ENCODE measurements at regions not wholly inside any gene's neighbourhood (a gene's known extent, or its start where the extent isn't known, plus 50 kb on each side); places are given as distances from the start of the nearest gene placed in this dataset.

DNA sequence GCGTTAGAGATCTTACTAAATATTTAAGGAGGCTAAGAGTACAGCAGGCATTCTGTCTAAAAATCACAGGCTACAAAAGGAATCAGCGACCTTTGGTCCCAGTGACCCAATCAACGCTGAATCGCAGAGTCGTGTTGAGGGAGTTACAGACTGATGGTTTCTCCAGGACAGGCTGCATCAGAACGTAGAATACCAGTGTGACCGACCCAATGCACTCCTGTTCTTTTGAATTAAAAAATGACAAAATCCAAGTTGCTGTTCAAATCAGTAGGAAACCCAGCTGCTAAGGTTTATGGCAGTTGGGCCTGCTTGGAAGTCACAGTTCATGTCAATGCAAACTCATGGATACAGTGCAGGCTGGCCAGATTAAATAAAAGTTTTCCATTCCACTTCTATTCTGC, 155.8 kb upstream of the AFDN start:
- no peak for TF ChIP-seq POLR2A (IDR thresholded peaks at IDR 0.05)
- TF ChIP-seq, protein P1, sequence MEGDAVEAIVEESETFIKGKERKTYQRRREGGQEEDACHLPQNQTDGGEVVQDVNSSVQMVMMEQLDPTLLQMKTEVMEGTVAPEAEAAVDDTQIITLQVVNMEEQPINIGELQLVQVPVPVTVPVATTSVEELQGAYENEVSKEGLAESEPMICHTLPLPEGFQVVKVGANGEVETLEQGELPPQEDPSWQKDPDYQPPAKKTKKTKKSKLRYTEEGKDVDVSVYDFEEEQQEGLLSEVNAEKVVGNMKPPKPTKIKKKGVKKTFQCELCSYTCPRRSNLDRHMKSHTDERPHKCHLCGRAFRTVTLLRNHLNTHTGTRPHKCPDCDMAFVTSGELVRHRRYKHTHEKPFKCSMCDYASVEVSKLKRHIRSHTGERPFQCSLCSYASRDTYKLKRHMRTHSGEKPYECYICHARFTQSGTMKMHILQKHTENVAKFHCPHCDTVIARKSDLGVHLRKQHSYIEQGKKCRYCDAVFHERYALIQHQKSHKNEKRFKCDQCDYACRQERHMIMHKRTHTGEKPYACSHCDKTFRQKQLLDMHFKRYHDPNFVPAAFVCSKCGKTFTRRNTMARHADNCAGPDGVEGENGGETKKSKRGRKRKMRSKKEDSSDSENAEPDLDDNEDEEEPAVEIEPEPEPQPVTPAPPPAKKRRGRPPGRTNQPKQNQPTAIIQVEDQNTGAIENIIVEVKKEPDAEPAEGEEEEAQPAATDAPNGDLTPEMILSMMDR (IDR thresholded peaks at IDR 0.05): no peak
